ENCODE measurements at regions not wholly inside any gene's neighbourhood (a gene's known extent, or its start where the extent isn't known, plus 50 kb on each side); places are given as distances from the start of the nearest gene placed in this dataset.

- intact Hi-C loops (cut with micrococcal nuclease; ENCODE audit: unreplicated experiment), result no loop called here
- no peaks in the 10 kb centered on the region for H3K36me3 ChIP-seq (ENCODE audit: control insufficient read depth, insufficient read depth, low read length)
Observed at GRCh38 chr7:27359181-27360125, 116.9 kb downstream of the EVX1 start.

GRCh38 chr7:27361522-27361921, 118.9 kb downstream of the EVX1 start:
- Histone ChIP-seq H3K27me3 (ENCODE audit: control insufficient read depth, insufficient read depth, low read length) (no peaks in the 10 kb centered on the region), H3K9me3 (ENCODE audit: control insufficient read depth, insufficient read depth, low read depth, low read length) (no peaks in the 10 kb centered on the region), H3K4me3 (ENCODE audit: low read depth in 2 of 2, low read length in 2 of 2) (no peak overlapping the region), H3K27ac (ENCODE audit: low read length) (no peak overlapping the region), H3K36me3 (ENCODE audit: control insufficient read depth, insufficient read depth, low read length) (no peaks in the 10 kb centered on the region), H3K4me1 (ENCODE audit: control insufficient read depth, insufficient read depth, low read length) (no peaks in the 10 kb centered on the region)
- ATAC-seq (no peak), DNase-seq (ENCODE audit: low read depth, low spot score) (no peak)
- BruUV-seq (replicated peaks), result no TSS peak
- POLR2A ChIA-PET, result no interaction called here
- CTCF ChIA-PET, result no interaction called here
- intact Hi-C loops (cut with micrococcal nuclease; ENCODE audit: unreplicated experiment) (no loop called here), in situ Hi-C loops (cut with HindIII; ENCODE audit: low pct_unique_long_range_greater_than_20kb, low sequenced_read_pairs) (no loop called here)
- TF ChIP-seq, protein P1, sequence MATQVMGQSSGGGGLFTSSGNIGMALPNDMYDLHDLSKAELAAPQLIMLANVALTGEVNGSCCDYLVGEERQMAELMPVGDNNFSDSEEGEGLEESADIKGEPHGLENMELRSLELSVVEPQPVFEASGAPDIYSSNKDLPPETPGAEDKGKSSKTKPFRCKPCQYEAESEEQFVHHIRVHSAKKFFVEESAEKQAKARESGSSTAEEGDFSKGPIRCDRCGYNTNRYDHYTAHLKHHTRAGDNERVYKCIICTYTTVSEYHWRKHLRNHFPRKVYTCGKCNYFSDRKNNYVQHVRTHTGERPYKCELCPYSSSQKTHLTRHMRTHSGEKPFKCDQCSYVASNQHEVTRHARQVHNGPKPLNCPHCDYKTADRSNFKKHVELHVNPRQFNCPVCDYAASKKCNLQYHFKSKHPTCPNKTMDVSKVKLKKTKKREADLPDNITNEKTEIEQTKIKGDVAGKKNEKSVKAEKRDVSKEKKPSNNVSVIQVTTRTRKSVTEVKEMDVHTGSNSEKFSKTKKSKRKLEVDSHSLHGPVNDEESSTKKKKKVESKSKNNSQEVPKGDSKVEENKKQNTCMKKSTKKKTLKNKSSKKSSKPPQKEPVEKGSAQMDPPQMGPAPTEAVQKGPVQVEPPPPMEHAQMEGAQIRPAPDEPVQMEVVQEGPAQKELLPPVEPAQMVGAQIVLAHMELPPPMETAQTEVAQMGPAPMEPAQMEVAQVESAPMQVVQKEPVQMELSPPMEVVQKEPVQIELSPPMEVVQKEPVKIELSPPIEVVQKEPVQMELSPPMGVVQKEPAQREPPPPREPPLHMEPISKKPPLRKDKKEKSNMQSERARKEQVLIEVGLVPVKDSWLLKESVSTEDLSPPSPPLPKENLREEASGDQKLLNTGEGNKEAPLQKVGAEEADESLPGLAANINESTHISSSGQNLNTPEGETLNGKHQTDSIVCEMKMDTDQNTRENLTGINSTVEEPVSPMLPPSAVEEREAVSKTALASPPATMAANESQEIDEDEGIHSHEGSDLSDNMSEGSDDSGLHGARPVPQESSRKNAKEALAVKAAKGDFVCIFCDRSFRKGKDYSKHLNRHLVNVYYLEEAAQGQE (IDR thresholded peaks at IDR 0.05; ENCODE audit: insufficient read depth in 1 of 2, low read depth in 2 of 2, low read length in 1 of 2), result no peak
- TF ChIP-seq POLR2AphosphoS5 (IDR thresholded peaks at IDR 0.05; ENCODE audit: low read depth, low read length), result no peak
- no peak for TF ChIP-seq CTCF (IDR thresholded peaks at IDR 0.05)

More at GRCh38 chr7:27359181-27360125, 116.9 kb downstream of the EVX1 start:
- BruUV-seq (replicated peaks), result no TSS peak
- no peaks in the 10 kb centered on the region for H3K4me1 ChIP-seq (ENCODE audit: control insufficient read depth, insufficient read depth, low read length)
- TF ChIP-seq SIN3A (IDR thresholded peaks at IDR 0.05; ENCODE audit: borderline replicate concordance, insufficient read depth, low read depth, low read length), result no peak
- TF ChIP-seq, protein P1 (IDR thresholded peaks at IDR 0.05; ENCODE audit: insufficient read depth in 1 of 2, low read depth in 2 of 2, low read length in 1 of 2), result no peak
- no peak for TF ChIP-seq CTCF (IDR thresholded peaks at IDR 0.05)
- no peak for TF ChIP-seq TCF7L2 (IDR thresholded peaks at IDR 0.05; ENCODE audit: low read depth, low read length)
- TF ChIP-seq POLR2AphosphoS5 (IDR thresholded peaks at IDR 0.05; ENCODE audit: low read depth, low read length), result no peak
- H3K4me3 ChIP-seq (ENCODE audit: low read depth in 2 of 2, low read length in 2 of 2), result no peak overlapping the region
- POLR2A ChIA-PET, result no interaction called here
- peaks cover 2% of the 10 kb centered on the region; the same call in 1 of the 2 replicates for H3K27me3 ChIP-seq (ENCODE audit: control insufficient read depth, insufficient read depth, low read length)
- no peak overlapping the region for H3K27ac ChIP-seq (ENCODE audit: low read length)
- in situ Hi-C loops (cut with HindIII; ENCODE audit: low pct_unique_long_range_greater_than_20kb, low sequenced_read_pairs), result no loop called here
- CTCF ChIA-PET, result no interaction called here
- DNase-seq (ENCODE audit: low read depth, low spot score) (no peak), ATAC-seq (no peak)
- H3K9me3 ChIP-seq (ENCODE audit: control insufficient read depth, insufficient read depth, low read depth, low read length), result no peaks in the 10 kb centered on the region
